H9 (cell line): ENCODE measurements at regions not wholly inside any gene's neighbourhood (a gene's known extent, or its start where the extent isn't known, plus 50 kb on each side); places are given as distances from the start of the nearest gene placed in this dataset.

Experiments used
- DNase-seq: peaks from one replicate; pipeline ENCODE4 v3.0.0-alpha.2; 2017
- H2AFZ ChIP-seq: one replicate; pipeline ENCODE4 v1.6.1; 2013; ENCODE audit warnings: mild to moderate bottlenecking, low read length, control low read depth, moderate library complexity
- H2AK5ac ChIP-seq: 2 replicates; pipeline ENCODE4 v1.6.1; 2013; ENCODE audit warnings: low read length, control low read depth, mixed read lengths; ENCODE audit not compliant: insufficient read length
- H2BK120ac ChIP-seq: one replicate; pipeline ENCODE4 v1.6.1; 2013; ENCODE audit warnings: low read depth, mild to moderate bottlenecking, low read length, control low read depth, inconsistent platforms; ENCODE audit not compliant: poor library complexity, severe bottlenecking
- H2BK12ac ChIP-seq: 2 replicates; pipeline ENCODE4 v1.6.1; 2013; ENCODE audit warnings: low read length, control low read depth, mixed read lengths, low read depth; ENCODE audit not compliant: insufficient read length
- H2BK15ac ChIP-seq: 2 replicates; pipeline ENCODE4 v1.6.1; 2013; ENCODE audit warnings: low read depth, low read length, control low read depth
- H2BK20ac ChIP-seq: one replicate; pipeline ENCODE4 v1.6.1; 2013; ENCODE audit warnings: low read depth, mild to moderate bottlenecking, low read length, control low read depth, inconsistent platforms; ENCODE audit not compliant: poor library complexity, severe bottlenecking
- H2BK5ac ChIP-seq: 2 replicates; pipeline ENCODE4 v1.6.1; 2013; ENCODE audit warnings: low read length, control low read depth, mixed read lengths; ENCODE audit not compliant: insufficient read length
- H3K14ac ChIP-seq: 2 replicates; pipeline ENCODE4 v1.6.1; 2013; ENCODE audit warnings: low read length, control low read depth; ENCODE audit not compliant: insufficient read depth
- H3K18ac ChIP-seq: 2 replicates; pipeline ENCODE4 v1.6.1; 2013; ENCODE audit warnings: low read depth, mild to moderate bottlenecking, mixed read lengths, low read length, control low read depth; ENCODE audit not compliant: insufficient read length
- H3K23ac ChIP-seq: 2 replicates; pipeline ENCODE4 v1.6.1; 2013; ENCODE audit warnings: low read length, control low read depth, mixed read lengths, low read depth; ENCODE audit not compliant: insufficient read length
- H3K23me2 ChIP-seq: 2 replicates; pipeline ENCODE4 v1.6.1; 2013; ENCODE audit warnings: low read depth, mild to moderate bottlenecking, mixed read lengths, low read length, control low read depth; ENCODE audit not compliant: insufficient read length, poor library complexity, severe bottlenecking
- H3K27ac ChIP-seq: 2 replicates; pipeline ENCODE4 v1.5.1; 2013; ENCODE audit warnings: low read length, control low read depth, mixed read lengths, low read depth; ENCODE audit not compliant: insufficient read length
- H3K27me3 ChIP-seq: 2 replicates; pipeline ENCODE4 v1.6.1; 2013; ENCODE audit warnings: low read length, control low read depth, inconsistent platforms; ENCODE audit not compliant: insufficient read depth
- H3K4ac ChIP-seq: 2 replicates; pipeline ENCODE4 v1.6.1; 2013; ENCODE audit warnings: low read depth, mild to moderate bottlenecking, control low read depth, inconsistent platforms, low read length, moderate library complexity
- H3K4me1 ChIP-seq: 2 replicates; pipeline ENCODE4 v1.6.1; 2013; ENCODE audit warnings: low read length, control low read depth, inconsistent platforms; ENCODE audit not compliant: insufficient read depth
- H3K4me2 ChIP-seq: 2 replicates; pipeline ENCODE4 v1.6.1; 2013; ENCODE audit warnings: low read length, control low read depth, mixed read lengths; ENCODE audit not compliant: insufficient read length, insufficient read depth
- H3K56ac ChIP-seq: 2 replicates; pipeline ENCODE4 v1.6.1; 2013; ENCODE audit warnings: low read depth, mild to moderate bottlenecking, mixed read lengths, low read length, control low read depth; ENCODE audit not compliant: insufficient read length
- H3K79me1 ChIP-seq: 2 replicates; pipeline ENCODE4 v1.6.1; 2013; ENCODE audit warnings: low read depth, mild to moderate bottlenecking, moderate library complexity, low read length, control low read depth, inconsistent platforms; ENCODE audit not compliant: insufficient read depth, poor library complexity, severe bottlenecking
- H3K79me2 ChIP-seq: 2 replicates; pipeline ENCODE4 v1.6.1; 2013; ENCODE audit warnings: low read length, control low read depth, inconsistent platforms; ENCODE audit not compliant: insufficient read depth
- H3K9ac ChIP-seq: 2 replicates; pipeline ENCODE4 v1.6.1; 2013; ENCODE audit warnings: low read length, control low read depth, mixed read lengths; ENCODE audit not compliant: insufficient read length; ENCODE audit errors: extremely low read depth
- H3K9me3 ChIP-seq: one replicate; pipeline ENCODE4 v1.6.1; 2013; ENCODE audit warnings: low read depth, low read length, inconsistent platforms; ENCODE audit not compliant: control insufficient read depth
- H3T11ph ChIP-seq: one replicate; pipeline ENCODE4 v1.6.1; 2013; ENCODE audit warnings: mild to moderate bottlenecking, low read length, control low read depth, inconsistent platforms
- H4K20me1 ChIP-seq: one replicate; pipeline ENCODE4 v1.6.1; 2013; ENCODE audit not compliant: control insufficient read depth, insufficient read length, insufficient read depth
- H4K5ac ChIP-seq: 2 replicates; pipeline ENCODE4 v1.6.1; 2013; ENCODE audit warnings: low read depth, mild to moderate bottlenecking, mixed read lengths, low read length, control low read depth; ENCODE audit not compliant: insufficient read length
- H4K8ac ChIP-seq: replicated peaks from 2 replicates; pipeline ENCODE4 v1.6.1; 2013; ENCODE audit warnings: low read length, control low read depth, mixed read lengths, low read depth; ENCODE audit not compliant: insufficient read length
- H4K91ac ChIP-seq: 2 replicates; pipeline ENCODE4 v1.6.1; 2013; ENCODE audit warnings: low read depth, mild to moderate bottlenecking, moderate library complexity, mixed read lengths, low read length, control low read depth; ENCODE audit not compliant: insufficient read length
- H3K27ac Mint-ChIP-seq, 3 experiments: 2 replicates in 2 of 3; 3 replicates in 1 of 3; pipeline ENCODE4 v1.8.0; 2020 to 2021; ENCODE audit warnings: mixed read lengths in 3 of 3, mild to moderate bottlenecking in 1 of 3, moderate library complexity in 1 of 3
- H3K27me3 Mint-ChIP-seq: 2 replicates; pipeline ENCODE4 v1.8.0; 2021; ENCODE audit warnings: low read depth, mild to moderate bottlenecking, moderate library complexity, mixed read lengths
- H3K36me3 Mint-ChIP-seq, 3 experiments: 2 replicates in 2 of 3; 3 replicates in 1 of 3; pipeline ENCODE4 v1.8.0; 2020 to 2021; ENCODE audit warnings: low read depth in 3 of 3, mixed read lengths in 3 of 3; ENCODE audit not compliant: insufficient read depth in 1 of 3
- H3K4me1 Mint-ChIP-seq, 2 experiments: 2 replicates each; pipeline ENCODE4 v1.8.0; 2020; ENCODE audit warnings: mixed read lengths in 2 of 2
- H3K4me3 Mint-ChIP-seq, 2 experiments: 2 replicates in 1 of 2; 3 replicates in 1 of 2; pipeline ENCODE4 v1.8.0; 2020 to 2021; ENCODE audit warnings: mild to moderate bottlenecking in 2 of 2, mixed read lengths in 2 of 2, moderate library complexity in 1 of 2
- H3K9me3 Mint-ChIP-seq, 2 experiments: 2 replicates in 1 of 2; 3 replicates in 1 of 2; pipeline ENCODE4 v1.8.0; 2020; ENCODE audit warnings: mild to moderate bottlenecking in 2 of 2, mixed read lengths in 2 of 2, moderate library complexity in 1 of 2
- WGBS: extraction: QIAGEN DNeasy Blood & Tissue Kit; methylation state at CpG from one replicate; pipeline ENCODE4 v1.1.7; 2013; ENCODE audit warnings: missing lambda C conversion rate, low lambda C conversion rate, mixed read lengths; ENCODE audit not compliant: insufficient read length; ENCODE audit errors: extremely low coverage; 5-methylcytosine and 5-hydroxymethylcytosine counted together
- TF ChIP-seq, protein P1 (sequence below): fragments of 200-600 bp; sonication (generic); conservative IDR thresholded peaks from 3 replicates; pipeline ENCODE4 v1.8.0; 2021; ENCODE audit warnings: antibody characterized with exemption, mild to moderate bottlenecking

DNA sequence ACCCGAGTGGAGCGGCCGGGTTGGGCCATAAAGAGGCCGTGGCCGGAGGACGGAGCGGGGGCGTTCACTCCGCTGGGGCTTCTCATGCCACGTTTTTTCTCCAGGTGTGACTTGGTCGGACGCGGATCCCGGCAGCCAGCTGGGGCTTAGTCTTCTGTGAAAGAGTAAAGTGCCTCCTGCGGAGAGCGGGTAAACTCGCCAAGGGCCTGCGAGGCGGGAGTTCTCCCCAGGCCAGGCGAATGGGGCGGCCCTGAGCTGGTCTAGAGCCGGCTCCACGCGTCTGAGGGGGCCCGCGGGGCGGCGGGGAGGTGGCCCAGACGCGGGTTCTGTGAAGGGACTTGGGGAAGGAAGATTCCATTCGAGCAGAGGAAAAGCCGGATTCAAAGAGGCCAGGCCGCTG lies 86.3 kb upstream of the VIPR2 start:
- H3K9me3 ChIP-seq = no peaks in the 10 kb centered on the region
- no peak overlapping the region for H2AFZ ChIP-seq
- H4K5ac ChIP-seq = no peak overlapping the region
- no peaks in the 10 kb centered on the region for H3K23me2 ChIP-seq
- H3K36me3 Mint-ChIP-seq = peaks cover 0 to 23% (median 7%) of the 10 kb centered on the region in 3 experiments; a peak in 4 of 7 replicates
- no peak overlapping the region; the same call in 1 of the 2 replicates for H2BK15ac ChIP-seq
- no peaks in the 10 kb centered on the region for H3K4me1 Mint-ChIP-seq
- TF ChIP-seq, protein P1, sequence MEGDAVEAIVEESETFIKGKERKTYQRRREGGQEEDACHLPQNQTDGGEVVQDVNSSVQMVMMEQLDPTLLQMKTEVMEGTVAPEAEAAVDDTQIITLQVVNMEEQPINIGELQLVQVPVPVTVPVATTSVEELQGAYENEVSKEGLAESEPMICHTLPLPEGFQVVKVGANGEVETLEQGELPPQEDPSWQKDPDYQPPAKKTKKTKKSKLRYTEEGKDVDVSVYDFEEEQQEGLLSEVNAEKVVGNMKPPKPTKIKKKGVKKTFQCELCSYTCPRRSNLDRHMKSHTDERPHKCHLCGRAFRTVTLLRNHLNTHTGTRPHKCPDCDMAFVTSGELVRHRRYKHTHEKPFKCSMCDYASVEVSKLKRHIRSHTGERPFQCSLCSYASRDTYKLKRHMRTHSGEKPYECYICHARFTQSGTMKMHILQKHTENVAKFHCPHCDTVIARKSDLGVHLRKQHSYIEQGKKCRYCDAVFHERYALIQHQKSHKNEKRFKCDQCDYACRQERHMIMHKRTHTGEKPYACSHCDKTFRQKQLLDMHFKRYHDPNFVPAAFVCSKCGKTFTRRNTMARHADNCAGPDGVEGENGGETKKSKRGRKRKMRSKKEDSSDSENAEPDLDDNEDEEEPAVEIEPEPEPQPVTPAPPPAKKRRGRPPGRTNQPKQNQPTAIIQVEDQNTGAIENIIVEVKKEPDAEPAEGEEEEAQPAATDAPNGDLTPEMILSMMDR = no peak
- H3K23ac ChIP-seq = no peak overlapping the region
- no peaks in the 10 kb centered on the region for H3K27me3 ChIP-seq
- H3K4me1 ChIP-seq = no peaks in the 10 kb centered on the region; the same call in 1 of the 2 replicates
- no peak overlapping the region for H4K8ac ChIP-seq
- H3K4me2 ChIP-seq = no peak overlapping the region
- peaks cover 0 to 94% of the 10 kb centered on the region in 2 experiments; a peak in 2 of 5 replicates for H3K9me3 Mint-ChIP-seq
- H2BK12ac ChIP-seq = no peak overlapping the region
- H2BK20ac ChIP-seq = no peak overlapping the region
- DNase-seq = no peak
- H2BK120ac ChIP-seq = no peak overlapping the region
- no peaks in the 10 kb centered on the region for H3K79me1 ChIP-seq
- H2AK5ac ChIP-seq = no peak overlapping the region
- H2BK5ac ChIP-seq = no peak overlapping the region
- H4K91ac ChIP-seq = no peak overlapping the region
- no peak overlapping the region for H3T11ph ChIP-seq
- no peak overlapping the region for H3K56ac ChIP-seq
- H4K20me1 ChIP-seq = no peaks in the 10 kb centered on the region
- no peak overlapping the region for H3K9ac ChIP-seq
- H3K79me2 ChIP-seq = no peaks in the 10 kb centered on the region
- no peak overlapping the region for H3K4ac ChIP-seq
- no peak overlapping the region for H3K27ac Mint-ChIP-seq
- no peak overlapping the region for H3K18ac ChIP-seq
- H3K14ac ChIP-seq = no peak overlapping the region
- H3K27me3 Mint-ChIP-seq = peaks cover 6% of the 10 kb centered on the region
- no CpG with 5 or more reads among the region's 33 CpGs for WGBS
- H3K27ac ChIP-seq = no peak overlapping the region
- H3K4me3 Mint-ChIP-seq = no peak overlapping the region
